Jurkat, Clone E6-1 (cell line): ENCODE measurements at regions not wholly inside any gene's neighbourhood (a gene's known extent, or its start where the extent isn't known, plus 50 kb on each side); places are given as distances from the start of the nearest gene placed in this dataset.
A peak's percentile ranks its signal among the peaks of the same experiment; 100 is the strongest.
"Not testable (repeated sequence)": the region's sequence is repeated elsewhere in the genome, so short reads cannot be mapped to it uniquely, and the experiment has no call there.

Experiments used
- DNase-seq: peaks from one replicate; pipeline ENCODE4 v3.0.0-alpha.2; 2011; ENCODE audit warnings: low read depth, low spot score
- H3K4me3 ChIP-seq: 2 replicates; pipeline ENCODE4 v1.5.1; 2011; ENCODE audit warnings: mild to moderate bottlenecking, low read length, control low read depth, moderate library complexity

- H3K4me3 ChIP-seq, DNase-seq: not testable (repeated sequence)
Measured at GRCh38 chr17:20678424-20678823, 98.9 kb downstream of the CDRT15L2 start.

GRCh38 chr17:20681746-20682722 is 102.5 kb downstream of the CDRT15L2 start:
- H3K4me3 ChIP-seq, DNase-seq: not testable (repeated sequence)

- H3K4me3 ChIP-seq, DNase-seq: not testable (repeated sequence)
Measured at GRCh38 chr17:20683651-20684229, 104.2 kb downstream of the CDRT15L2 start.

GRCh38 chr17:20684975-20685374 is 105.5 kb downstream of the CDRT15L2 start:
- not testable (repeated sequence) for H3K4me3 ChIP-seq, DNase-seq

GRCh38 chr17:20687584-20687983 is 108.1 kb downstream of the CDRT15L2 start:
- not testable (repeated sequence) for H3K4me3 ChIP-seq, DNase-seq

- not testable (repeated sequence) for DNase-seq, H3K4me3 ChIP-seq
Measured at GRCh38 chr17:20689170-20689749, 109.7 kb downstream of the CDRT15L2 start.

- not testable (repeated sequence) for DNase-seq, H3K4me3 ChIP-seq
Measured at GRCh38 chr17:20692706-20693105, 113.2 kb downstream of the CDRT15L2 start.

- not testable (repeated sequence) for DNase-seq, H3K4me3 ChIP-seq
Measured at GRCh38 chr17:20695871-20696270, 116.3 kb downstream of the CDRT15L2 start.

- peak overlapping the region; percentile 21 for H3K4me3 ChIP-seq
Measured at GRCh38 chr17:20698463-20699206, 119.1 kb downstream of the CDRT15L2 start.

GRCh38 chr17:20700528-20700927 is 121.0 kb downstream of the CDRT15L2 start:
- not testable (repeated sequence) for H3K4me3 ChIP-seq, DNase-seq

More at GRCh38 chr17:20698463-20699206, 119.1 kb downstream of the CDRT15L2 start:
- DNase-seq = peak; percentile 42

- H3K4me3 ChIP-seq, DNase-seq: not testable (repeated sequence)
Measured at GRCh38 chr17:20701366-20701765, 121.8 kb downstream of the CDRT15L2 start.

GRCh38 chr17:20702692-20703091 is 123.2 kb downstream of the CDRT15L2 start:
- DNase-seq = no peak
- H3K4me3 ChIP-seq = no peak overlapping the region

GRCh38 chr17:20703781-20704180 is 124.3 kb downstream of the CDRT15L2 start:
- H3K4me3 ChIP-seq = no peak overlapping the region
- no peak for DNase-seq

- not testable (repeated sequence) for DNase-seq, H3K4me3 ChIP-seq
Measured at GRCh38 chr17:20705186-20705585, 125.7 kb downstream of the CDRT15L2 start.

- DNase-seq = no peak
- no peak overlapping the region for H3K4me3 ChIP-seq
Measured at GRCh38 chr17:20706751-20707373, 127.3 kb downstream of the CDRT15L2 start.

- not testable (repeated sequence) for DNase-seq, H3K4me3 ChIP-seq
Measured at GRCh38 chr17:20708821-20709220, 129.3 kb downstream of the CDRT15L2 start.

- DNase-seq, H3K4me3 ChIP-seq: not testable (repeated sequence)
Measured at GRCh38 chr17:20716481-20716880, 137.0 kb downstream of the CDRT15L2 start.

GRCh38 chr17:20721171-20721570 is 141.6 kb downstream of the CDRT15L2 start:
- DNase-seq = no peak

GRCh38 chr17:20724391-20724790 is 144.9 kb downstream of the CDRT15L2 start:
- not testable (repeated sequence) for H3K4me3 ChIP-seq, DNase-seq

More at GRCh38 chr17:20721171-20721570, 141.6 kb downstream of the CDRT15L2 start:
- no peak overlapping the region for H3K4me3 ChIP-seq
